Motor neuron (in vitro differentiated cells): ENCODE measurements at regions not wholly inside any gene's neighbourhood (a gene's known extent, or its start where the extent isn't known, plus 50 kb on each side); places are given as distances from the start of the nearest gene placed in this dataset.
"Not testable (repeated sequence)": the region's sequence is repeated elsewhere in the genome, so short reads cannot be mapped to it uniquely, and the experiment has no call there.

ENCODE experiments used
- ATAC-seq, 8 experiments: fragments of 200-7000 bp; cut with Tn5 transposase; replicated peaks in 6 of 8; 2 replicates each; pipeline ENCODE4 v1.8.0; 2021; ENCODE audit warnings: mild to moderate bottlenecking in 8 of 8, moderate library complexity in 8 of 8
- H3K27ac ChIP-seq, 2 donors: fragments of 250-450 bp; sonication (Bioruptor Pico); 2 replicates each; pipeline ENCODE4 v1.9.0; 2021; ENCODE audit warnings: antibody characterized with exemption in 2 of 2, mild to moderate bottlenecking in 2 of 2, moderate library complexity in 1 of 2
- H3K4me1 ChIP-seq, 2 donors: fragments of 250-450 bp; sonication (Bioruptor Pico); replicated peaks in 1 of 2; 2 replicates each; pipeline ENCODE4 v1.6.1; 2021; ENCODE audit warnings: antibody characterized with exemption in 2 of 2, mild to moderate bottlenecking in 2 of 2, moderate library complexity in 1 of 2
- H3K4me3 ChIP-seq, 5 donors: fragments of 250-450 bp; sonication (Bioruptor Pico); 2 replicates each; pipeline ENCODE4 v1.9.0; 2021; ENCODE audit warnings: antibody characterized with exemption in 5 of 5, mild to moderate bottlenecking in 5 of 5, moderate library complexity in 4 of 5
- WGBS, 10 experiments: fragments of 450-650 bp; shearing (Covaris generic); methylation state at CpG; one replicate each; pipeline ENCODE4 v1.0.0; 2022; 5-methylcytosine and 5-hydroxymethylcytosine counted together
- in situ Hi-C, 9 experiments: fragments of 400-800 bp; cut with MboI; loops; one replicate each; pipeline ENCODE4 v1.15.0; 2021; ENCODE audit warnings: low sequenced_read_pairs in 9 of 9, low pct_unique_long_range_greater_than_20kb in 2 of 9; ENCODE audit not compliant: unreplicated experiment in 9 of 9

GRCh38 chr1:83118472-83118871 is 880.5 kb downstream of the TTLL7 start:
- in situ Hi-C loops = loop anchor here in 1 of 9 experiments (25.0 kb wide), 1 partner anchor 106 kb away; no protein-coding TSS in a partner anchor
- no peak overlapping the region for H3K4me3 ChIP-seq
- H3K27ac ChIP-seq = no peak overlapping the region
- 92 to 100% (median 96%) methylated on average over 1 to 4 of the region's 4 CpGs; no CpG with 5 or more reads in 7 of the 10 experiments for WGBS, 10 experiments
- H3K4me1 ChIP-seq = no peaks in the 10 kb centered on the region
- ATAC-seq = no peak

- H3K4me1 ChIP-seq, ATAC-seq, H3K4me3 ChIP-seq, H3K27ac ChIP-seq: not testable (repeated sequence)
- WGBS, 10 experiments = 79 to 100% (median 93%) methylated on average over 1 to 4 of the region's 4 CpGs
- in situ Hi-C loops = loop anchor here in 1 of 9 experiments (25.0 kb wide), 1 partner anchor 105 kb away; no protein-coding TSS in a partner anchor
These were observed 881.9 kb downstream of the TTLL7 start for GRCh38 chr1:83117030-83117429.

GRCh38 chr1:83115785-83116184 is 883.1 kb downstream of the TTLL7 start:
- 31 to 100% (median 49%) methylated on average over 1 to 2 of the region's 2 CpGs for WGBS, 10 experiments
- no peaks in the 10 kb centered on the region for H3K4me1 ChIP-seq
- H3K4me3 ChIP-seq = no peak overlapping the region
- in situ Hi-C loops = loop anchor here in 1 of 9 experiments (25.0 kb wide), 1 partner anchor 103 kb away; no protein-coding TSS in a partner anchor
- no peak overlapping the region for H3K27ac ChIP-seq
- no peak for ATAC-seq

GRCh38 chr1:83114136-83114834 is 884.6 kb downstream of the TTLL7 start:
- no peak overlapping the region for H3K4me3 ChIP-seq
- no peak overlapping the region for H3K27ac ChIP-seq
- no peak for ATAC-seq
- in situ Hi-C loops = loop anchor here in 1 of 9 experiments (25.0 kb wide), 1 partner anchor 102 kb away; no protein-coding TSS in a partner anchor
- no peaks in the 10 kb centered on the region for H3K4me1 ChIP-seq
- 71 to 100% (median 94%) methylated on average over 1 to 2 of the region's 2 CpGs; no CpG with 5 or more reads in 1 of the 10 experiments for WGBS, 10 experiments

- no peaks in the 10 kb centered on the region for H3K4me1 ChIP-seq
- no peak overlapping the region for H3K27ac ChIP-seq
- no peak overlapping the region for H3K4me3 ChIP-seq
- in situ Hi-C loops = loop anchor here in 1 of 9 experiments (25.0 kb wide), 1 partner anchor 101 kb away; no protein-coding TSS in a partner anchor
- WGBS, 10 experiments = 38 to 100% (median 83%) methylated on average over 1 to 2 of the region's 2 CpGs; no CpG with 5 or more reads in 3 of the 10 experiments
- peak in 3 of 8 experiments; percentile 41 to 76 (median 50) for ATAC-seq
These were observed 885.3 kb downstream of the TTLL7 start for GRCh38 chr1:83113652-83114051.

DNA sequence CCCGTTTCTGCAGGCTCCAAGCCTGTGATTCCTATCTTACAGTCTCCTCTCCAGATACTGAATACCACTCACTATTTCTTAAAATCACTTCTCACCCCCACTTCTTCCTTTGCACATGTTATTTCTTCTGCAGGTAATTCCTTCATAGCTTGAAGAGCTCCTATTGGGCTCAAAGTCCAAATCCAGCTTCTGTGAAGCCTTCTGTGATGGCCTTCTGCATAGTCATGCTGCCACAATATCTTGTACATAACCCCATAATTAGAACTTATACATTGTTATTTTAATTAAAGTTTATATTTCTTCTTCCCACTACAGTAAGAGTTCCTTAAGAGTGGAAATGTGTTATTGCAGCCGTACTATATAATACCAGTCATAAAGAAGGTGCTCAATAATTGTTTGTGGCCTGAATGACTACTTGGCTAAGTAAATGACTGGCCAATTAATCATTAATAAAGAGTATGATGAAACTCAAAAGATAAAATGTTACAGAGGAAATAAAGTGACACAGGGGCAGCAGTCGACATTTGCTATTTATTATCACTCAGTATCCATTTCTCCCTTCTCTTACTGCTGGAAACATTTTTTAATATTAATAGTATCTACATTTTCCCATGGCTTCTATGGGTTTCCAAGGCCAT is 886.6 kb downstream of the TTLL7 start:
- WGBS, 10 experiments = 55 to 100% (median 94%) methylated on average over 1 to 3 of the region's 3 CpGs
- no peak for ATAC-seq
- H3K4me3 ChIP-seq = no peak overlapping the region
- in situ Hi-C loops = loop anchor here in 1 of 9 experiments (25.0 kb wide), 1 partner anchor 100 kb away; no protein-coding TSS in a partner anchor
- H3K27ac ChIP-seq = no peak overlapping the region
- H3K4me1 ChIP-seq = no peaks in the 10 kb centered on the region

DNA sequence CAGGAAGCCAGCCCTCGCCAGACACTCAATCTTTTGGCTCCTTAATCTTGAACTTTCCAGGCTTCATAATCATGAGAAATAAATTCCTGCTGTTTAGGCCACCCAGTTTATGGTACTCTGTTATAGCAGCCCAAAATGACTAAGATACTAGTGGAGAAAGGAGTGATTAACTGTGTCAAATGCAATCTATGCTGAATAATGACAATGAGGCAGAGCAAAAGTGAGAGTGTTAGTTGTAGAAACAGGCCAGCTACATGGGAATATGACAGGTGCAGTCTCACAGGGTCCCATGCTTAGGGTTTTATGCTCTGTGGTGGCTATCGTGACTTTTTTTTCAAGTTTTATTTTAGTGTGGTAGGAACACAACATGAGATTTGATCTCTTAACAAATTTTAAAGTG is 888.8 kb downstream of the TTLL7 start:
- 19 to 94% (median 84%) methylated on average over 1 to 2 of the region's 2 CpGs; no CpG with 5 or more reads in 2 of the 10 experiments for WGBS, 10 experiments
- no peak overlapping the region for H3K4me3 ChIP-seq
- no peak for ATAC-seq
- in situ Hi-C loops = loop anchor here in 1 of 9 experiments (25.0 kb wide), 1 partner anchor 98 kb away; no protein-coding TSS in a partner anchor
- H3K27ac ChIP-seq = no peak overlapping the region
- H3K4me1 ChIP-seq = no peaks in the 10 kb centered on the region

DNA sequence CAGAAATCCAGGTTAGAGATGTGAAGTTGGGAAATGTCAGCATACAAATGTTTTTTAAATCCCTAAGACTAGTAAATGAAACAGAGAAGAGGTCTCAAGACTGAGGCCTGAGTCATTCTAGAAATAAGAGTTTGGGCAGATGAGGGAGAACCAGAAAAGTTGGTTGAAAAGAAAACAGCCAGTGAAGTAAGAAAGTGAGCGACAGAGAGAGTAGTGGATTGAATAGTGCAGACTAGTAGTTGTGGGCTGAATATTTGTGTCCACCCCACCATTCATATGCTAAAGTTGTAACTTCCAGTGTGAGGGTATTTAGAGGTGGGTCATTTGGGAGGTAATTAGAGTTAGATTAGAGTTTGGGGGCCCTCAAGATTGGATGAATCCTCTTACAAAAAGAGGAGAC is 889.2 kb downstream of the TTLL7 start:
- Histone ChIP-seq H3K4me1 (no peaks in the 10 kb centered on the region), H3K27ac (no peak overlapping the region), H3K4me3 (no peak overlapping the region)
- no peak for ATAC-seq
- in situ Hi-C loops = loop anchor here in 1 of 9 experiments (25.0 kb wide), 1 partner anchor 97 kb away; no protein-coding TSS in a partner anchor
- WGBS, 10 experiments = 67 to 100% (median 89%) methylated on average over 1 of the region's 1 CpG; no CpG with 5 or more reads in 3 of the 10 experiments

- no peak for ATAC-seq
- H3K27ac ChIP-seq = no peak overlapping the region
- in situ Hi-C loops = loop anchor here in 1 of 9 experiments (25.0 kb wide), 1 partner anchor 92 kb away; no protein-coding TSS in a partner anchor
- WGBS, 10 experiments = 0 to 100% (median 80%) methylated on average over 1 to 2 of the region's 2 CpGs; no CpG with 5 or more reads in 1 of the 10 experiments
- H3K4me3 ChIP-seq = no peak overlapping the region
- peaks cover 11 to 15% of the 10 kb centered on the region in 2 donors for H3K4me1 ChIP-seq
These were observed 894.4 kb downstream of the TTLL7 start for GRCh38 chr1:83104558-83104957.

- in situ Hi-C loops = loop anchor here in 1 of 9 experiments (25.0 kb wide), 1 partner anchor 91 kb away; no protein-coding TSS in a partner anchor
- H3K4me3 ChIP-seq = no peak overlapping the region
- no peak overlapping the region for H3K27ac ChIP-seq
- H3K4me1 ChIP-seq = peaks cover 11 to 15% of the 10 kb centered on the region in 2 donors
- no peak for ATAC-seq
- WGBS, 10 experiments = 0 to 100% (median 74%) methylated on average over 1 to 2 of the region's 2 CpGs
These were observed 895.6 kb downstream of the TTLL7 start for GRCh38 chr1:83103341-83103740.

- Histone ChIP-seq H3K4me3 (no peak overlapping the region), H3K27ac (no peak overlapping the region), H3K4me1 (peaks cover 11 to 15% of the 10 kb centered on the region in 2 donors)
- WGBS, 10 experiments = 0 to 40% (median 20%) methylated on average over 1 to 2 of the region's 2 CpGs; no CpG with 5 or more reads in 3 of the 10 experiments
- ATAC-seq = peak; percentile 62 to 96 (median 93)
- in situ Hi-C loops = loop anchor here in 1 of 9 experiments (25.0 kb wide), 1 partner anchor 90 kb away; no protein-coding TSS in a partner anchor
These were observed 896.3 kb downstream of the TTLL7 start for GRCh38 chr1:83102630-83103071.

GRCh38 chr1:83101406-83101805 is 897.5 kb downstream of the TTLL7 start:
- no peak overlapping the region for H3K4me3 ChIP-seq
- 18 to 100% (median 85%) methylated on average over 1 to 4 of the region's 4 CpGs; no CpG with 5 or more reads in 2 of the 10 experiments for WGBS, 10 experiments
- no peak for ATAC-seq
- no peak overlapping the region for H3K27ac ChIP-seq
- H3K4me1 ChIP-seq = peaks cover 11 to 15% of the 10 kb centered on the region in 2 donors
- in situ Hi-C loops = loop anchor here in 1 of 9 experiments (25.0 kb wide), 1 partner anchor 89 kb away; no protein-coding TSS in a partner anchor
